GM12874 (cell line): ENCODE measurements at regions not wholly inside any gene's neighbourhood (a gene's known extent, or its start where the extent isn't known, plus 50 kb on each side); places are given as distances from the start of the nearest gene placed in this dataset.

ENCODE experiments used
- TF ChIP-seq, protein P1 (sequence below): IDR thresholded peaks from 2 replicates; pipeline ENCODE4 v1.5.1; 2011; ENCODE audit warnings: low read depth, mild to moderate bottlenecking, control low read depth, low read length, moderate library complexity; ENCODE audit not compliant: insufficient read depth

GRCh38 chr5:57825031-57825686 lies 342.5 kb upstream of the ACTBL2 start:
- TF ChIP-seq, protein P1, sequence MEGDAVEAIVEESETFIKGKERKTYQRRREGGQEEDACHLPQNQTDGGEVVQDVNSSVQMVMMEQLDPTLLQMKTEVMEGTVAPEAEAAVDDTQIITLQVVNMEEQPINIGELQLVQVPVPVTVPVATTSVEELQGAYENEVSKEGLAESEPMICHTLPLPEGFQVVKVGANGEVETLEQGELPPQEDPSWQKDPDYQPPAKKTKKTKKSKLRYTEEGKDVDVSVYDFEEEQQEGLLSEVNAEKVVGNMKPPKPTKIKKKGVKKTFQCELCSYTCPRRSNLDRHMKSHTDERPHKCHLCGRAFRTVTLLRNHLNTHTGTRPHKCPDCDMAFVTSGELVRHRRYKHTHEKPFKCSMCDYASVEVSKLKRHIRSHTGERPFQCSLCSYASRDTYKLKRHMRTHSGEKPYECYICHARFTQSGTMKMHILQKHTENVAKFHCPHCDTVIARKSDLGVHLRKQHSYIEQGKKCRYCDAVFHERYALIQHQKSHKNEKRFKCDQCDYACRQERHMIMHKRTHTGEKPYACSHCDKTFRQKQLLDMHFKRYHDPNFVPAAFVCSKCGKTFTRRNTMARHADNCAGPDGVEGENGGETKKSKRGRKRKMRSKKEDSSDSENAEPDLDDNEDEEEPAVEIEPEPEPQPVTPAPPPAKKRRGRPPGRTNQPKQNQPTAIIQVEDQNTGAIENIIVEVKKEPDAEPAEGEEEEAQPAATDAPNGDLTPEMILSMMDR = no peak

GRCh38 chr5:57824623-57825022 lies 342.0 kb upstream of the ACTBL2 start:
- TF ChIP-seq, protein P1 = no peak

DNA sequence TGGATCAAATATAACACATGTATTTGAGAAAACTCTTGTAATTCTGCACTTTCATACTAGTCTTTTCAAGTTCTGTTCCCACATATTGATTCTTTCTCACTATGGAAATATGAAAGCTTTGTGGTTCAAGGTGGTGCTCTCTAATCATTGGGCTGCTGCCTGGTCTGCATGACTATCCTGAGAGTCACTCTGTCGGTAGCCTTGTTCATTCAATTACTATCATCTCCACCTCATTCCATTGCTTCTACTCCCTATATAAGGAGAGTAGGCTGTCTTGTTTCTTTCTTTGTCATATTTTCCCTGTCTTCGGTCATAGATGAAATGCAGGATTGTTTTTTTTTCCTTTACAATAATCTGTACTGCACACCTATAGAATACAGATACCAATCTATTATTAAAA lies 341.4 kb upstream of the ACTBL2 start:
- TF ChIP-seq, protein P1 = no peak

- TF ChIP-seq, protein P1 = no peak
These were observed 340.0 kb upstream of the ACTBL2 start for GRCh38 chr5:57822651-57823050.

- TF ChIP-seq, protein P1 = no peak
These were observed 335.8 kb upstream of the ACTBL2 start for GRCh38 chr5:57818397-57818796.

GRCh38 chr5:57817924-57818323 lies 335.3 kb upstream of the ACTBL2 start:
- TF ChIP-seq, protein P1 = no peak

GRCh38 chr5:57817001-57817453 lies 334.4 kb upstream of the ACTBL2 start:
- TF ChIP-seq, protein P1 = no peak
